Activated T-cell treated with anti-CD3 and anti-CD28 coated beads for 1 hour (primary cell): ENCODE measurements at regions not wholly inside any gene's neighbourhood (a gene's known extent, or its start where the extent isn't known, plus 50 kb on each side); places are given as distances from the start of the nearest gene placed in this dataset.

Experiments used
- DNase-seq: peaks from one replicate; pipeline ENCODE4 v3.0.0-alpha.2; 2020; ENCODE audit warnings: low read depth

DNA sequence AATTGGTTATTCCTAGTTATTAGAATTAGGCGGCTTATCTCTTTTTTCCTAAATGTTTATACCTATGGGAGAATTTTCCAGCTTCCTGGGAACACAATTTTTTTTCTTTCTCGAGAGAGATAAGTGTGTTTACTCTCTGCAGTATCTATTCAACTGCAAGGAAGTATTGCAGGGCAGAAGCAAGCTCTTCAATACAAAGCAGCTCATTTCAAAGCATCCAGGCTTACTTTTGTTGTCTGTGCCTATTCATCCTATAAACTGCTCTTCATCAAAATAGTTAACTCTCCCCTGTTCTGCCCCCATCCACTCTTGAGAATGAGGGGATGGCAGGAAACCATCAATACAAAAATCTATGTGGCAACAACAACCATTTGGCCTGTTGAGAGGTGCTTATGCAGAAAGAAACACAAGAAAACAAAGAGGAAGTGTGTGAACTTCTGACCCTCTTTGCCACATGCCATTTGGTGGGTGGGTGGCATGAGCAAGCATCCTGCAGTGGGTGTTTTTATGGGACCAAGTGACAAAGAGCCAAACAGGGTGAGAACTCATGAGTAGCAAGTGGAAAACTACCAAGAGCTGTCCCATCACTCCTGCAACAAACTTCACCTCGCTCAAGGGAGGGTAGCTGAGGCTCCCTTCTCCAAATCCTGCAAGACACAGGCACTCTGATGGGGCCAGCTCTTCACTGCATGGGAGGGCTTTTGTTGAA, 50.6 kb upstream of the MRPS6 start:
- no peak for DNase-seq

DNA sequence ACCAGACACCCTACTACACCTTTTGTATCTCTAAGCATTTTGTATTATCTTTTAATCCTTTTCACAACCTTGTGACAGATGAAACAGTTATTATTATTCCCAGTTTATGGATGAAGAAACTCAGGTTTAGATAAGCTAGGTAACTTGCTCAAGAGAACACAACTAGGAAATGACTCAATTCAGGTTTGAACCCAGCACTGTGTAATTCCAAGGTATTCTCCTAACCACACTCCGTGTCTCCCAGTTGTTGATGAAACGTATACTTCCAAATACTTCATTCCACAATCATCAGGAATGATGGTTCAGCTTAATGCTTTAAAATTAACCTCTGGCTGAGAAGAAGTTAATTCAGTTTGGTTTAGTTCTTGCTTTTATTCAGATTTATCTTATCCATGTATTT, 51.7 kb upstream of the MRPS6 start:
- no peak for DNase-seq

DNA sequence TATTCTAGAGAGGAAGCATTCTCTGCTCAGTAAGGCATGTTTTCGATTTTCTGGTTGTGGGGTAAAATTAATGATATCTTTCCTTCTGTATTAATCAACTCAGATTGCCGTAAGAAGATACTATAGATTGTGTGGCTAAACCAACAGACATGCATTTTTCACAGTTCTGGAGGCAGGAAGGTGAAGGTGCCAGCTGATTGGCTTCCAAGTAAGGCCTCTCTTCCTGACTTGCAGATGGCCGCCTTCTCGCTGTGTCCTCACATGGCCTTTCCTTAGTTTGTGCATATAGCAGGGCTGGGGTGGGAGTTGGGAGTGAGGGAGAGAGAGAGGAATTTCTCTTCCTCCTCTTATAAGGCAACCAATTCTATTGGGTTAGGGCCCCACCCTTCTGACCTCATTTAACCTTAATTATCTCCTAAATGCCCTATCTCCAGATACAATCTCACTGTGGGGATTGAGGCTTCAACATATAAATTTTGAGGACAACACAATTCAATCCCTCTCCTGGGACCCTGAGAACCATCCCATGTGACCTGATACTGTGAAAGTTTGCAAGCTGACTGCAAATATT, 52.3 kb upstream of the MRPS6 start:
- DNase-seq: no peak

DNA sequence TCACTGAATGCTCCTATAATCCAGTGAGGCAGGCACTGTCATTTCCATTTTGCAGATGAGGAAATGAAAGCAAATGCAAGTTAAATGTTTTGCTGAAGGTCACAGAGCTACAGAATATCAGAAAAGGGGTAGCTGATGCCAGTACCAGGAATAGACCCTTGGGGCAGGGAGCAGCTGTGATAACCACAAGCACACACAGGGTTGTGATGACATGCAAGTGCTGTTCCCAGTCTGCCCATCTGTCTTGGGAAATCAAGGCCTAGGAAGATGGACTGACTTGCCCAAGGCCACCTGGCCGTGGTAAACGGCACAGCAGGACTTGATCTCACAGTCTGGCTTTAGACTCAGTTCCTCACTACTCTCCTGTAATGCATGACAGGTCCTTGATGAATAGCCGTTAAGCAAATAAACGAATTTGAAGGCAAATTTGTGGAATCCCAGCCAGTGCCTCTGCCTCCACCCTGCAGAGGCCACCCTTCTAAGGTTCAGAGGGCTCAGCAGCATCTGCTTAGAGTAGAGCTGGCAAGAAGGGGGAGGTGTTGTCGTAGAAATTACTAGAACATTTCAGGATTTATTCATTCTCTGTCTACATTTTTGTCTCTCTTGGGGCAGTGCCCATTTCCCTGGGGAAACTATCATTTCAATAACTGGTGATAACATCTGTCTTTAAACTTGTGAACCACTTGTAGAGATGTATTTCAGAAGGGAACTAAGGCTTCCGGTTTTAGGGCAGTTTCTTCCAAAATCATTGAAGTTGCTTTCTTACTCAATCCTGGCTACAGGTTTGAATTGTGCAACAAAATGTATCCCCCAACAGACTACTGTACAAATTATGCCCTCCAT, 53.2 kb upstream of the MRPS6 start:
- no peak for DNase-seq

DNA sequence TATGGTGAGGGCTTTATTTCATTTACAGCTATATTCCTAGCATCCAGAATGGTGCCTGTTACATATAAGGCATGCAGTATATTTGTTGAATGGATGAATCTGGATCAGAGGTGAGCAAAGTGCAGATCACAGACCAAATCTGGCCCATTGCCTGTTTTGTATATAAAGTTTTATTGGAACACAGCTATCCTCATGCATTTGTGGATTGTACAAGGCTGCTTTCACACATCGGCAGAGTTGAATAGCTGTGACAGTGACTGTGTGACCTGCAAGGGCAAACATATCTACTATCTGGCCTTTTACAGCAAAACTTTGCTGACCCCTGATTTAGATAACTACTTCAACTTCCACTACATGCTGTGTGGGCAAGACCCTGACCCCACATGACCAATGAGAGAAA, 54.0 kb upstream of the MRPS6 start:
- DNase-seq: no peak

DNA sequence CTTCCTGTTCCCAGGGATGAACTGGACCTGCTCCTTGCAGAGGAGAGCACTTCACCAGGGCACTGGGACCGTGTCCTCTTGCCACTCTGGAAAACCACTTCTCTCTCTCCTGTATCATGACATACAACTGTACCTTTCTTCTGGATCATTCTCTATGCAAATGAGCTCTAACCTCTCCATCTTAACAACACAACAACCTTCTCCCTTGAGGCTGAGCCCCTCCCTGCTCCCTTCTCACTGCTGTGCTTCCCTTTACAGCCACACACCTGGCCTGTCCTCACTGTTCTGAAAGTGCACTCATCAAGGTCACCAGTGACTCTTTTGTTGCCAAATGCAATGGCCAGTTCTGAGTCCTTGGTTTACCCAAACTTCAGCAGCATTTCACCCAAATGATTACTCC, 54.5 kb upstream of the MRPS6 start:
- DNase-seq: no peak

DNA sequence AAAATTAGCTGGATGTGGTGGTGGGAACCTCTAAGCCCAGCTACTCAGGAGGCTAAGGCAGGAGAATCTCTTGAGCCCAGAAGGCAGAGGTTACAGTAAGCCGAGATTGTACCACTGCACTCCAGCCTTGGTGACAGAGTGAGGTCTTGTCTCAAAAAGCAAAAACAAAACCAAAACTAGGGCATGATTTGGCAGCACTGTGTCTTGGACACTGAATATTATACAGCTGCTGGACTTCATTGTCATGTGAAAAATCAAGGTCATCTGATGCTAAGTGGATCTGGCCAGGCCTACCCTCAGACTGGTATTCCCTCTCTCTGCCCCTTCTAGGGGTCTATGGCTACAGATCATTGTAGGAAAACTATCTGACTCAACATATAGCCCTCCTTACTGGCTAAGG, 55.2 kb upstream of the MRPS6 start:
- DNase-seq: no peak

DNA sequence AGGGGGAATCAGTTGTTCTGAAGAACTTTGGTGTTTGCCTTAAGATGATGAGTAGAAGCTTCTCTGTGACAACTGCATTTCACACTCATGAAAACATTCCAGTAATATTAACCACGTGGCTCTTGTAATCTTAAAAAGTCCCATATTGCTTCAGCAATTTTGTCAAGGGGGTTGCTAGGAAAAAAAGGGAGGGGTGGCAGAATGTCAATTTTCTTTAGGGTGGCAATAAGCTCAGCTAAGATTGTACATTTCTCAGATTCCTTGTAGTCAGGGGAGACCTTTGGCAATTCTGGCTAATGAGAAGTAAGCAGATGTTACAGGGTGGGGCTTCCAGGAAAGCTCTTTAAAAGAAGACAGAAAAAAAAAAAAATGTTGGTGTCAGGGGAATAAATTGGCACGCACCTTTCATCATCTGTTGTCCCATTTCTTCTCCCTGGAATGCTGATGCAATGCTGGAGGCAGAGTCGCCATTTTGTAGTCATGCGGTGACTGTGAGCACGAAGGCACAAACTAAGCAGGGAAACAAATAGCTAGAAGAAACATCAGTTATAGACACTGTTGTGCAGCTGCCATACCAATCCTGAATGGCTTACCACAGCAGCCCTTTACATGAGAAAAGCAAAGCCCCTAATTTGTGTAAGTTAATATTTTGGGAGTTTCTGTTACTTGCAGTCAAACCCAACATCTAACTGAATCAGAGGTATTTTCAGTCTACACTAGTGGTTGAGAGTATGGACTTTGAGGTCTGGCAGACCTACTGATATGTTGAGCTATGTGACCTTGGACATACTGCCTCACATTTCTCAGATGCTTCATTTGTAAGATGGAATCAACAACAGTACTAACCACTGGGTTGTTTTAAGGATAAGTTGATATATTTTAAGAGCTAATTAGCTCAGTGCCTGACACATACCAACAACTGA, 56.1 kb upstream of the MRPS6 start:
- DNase-seq: no peak

DNA sequence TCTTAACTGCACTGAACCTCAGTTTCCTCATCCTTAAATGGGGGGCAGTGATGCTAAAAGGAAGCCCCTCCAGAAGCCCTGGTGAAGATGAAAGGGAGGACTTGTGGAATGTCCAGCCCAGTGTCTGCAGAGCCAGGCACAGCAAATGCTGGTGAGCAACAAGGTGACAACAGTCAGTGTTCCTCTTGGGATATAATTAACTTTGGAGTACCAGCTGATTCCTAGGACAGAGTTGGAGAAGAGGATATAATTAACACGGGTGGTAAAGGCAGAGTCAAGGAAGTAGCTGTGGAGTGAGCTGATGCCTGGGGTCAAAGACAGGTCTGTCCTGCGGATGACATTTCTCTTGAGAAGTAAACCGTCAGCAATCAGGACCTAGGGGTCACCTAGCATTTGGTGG, 60.7 kb upstream of the MRPS6 start:
- DNase-seq: no peak

DNA sequence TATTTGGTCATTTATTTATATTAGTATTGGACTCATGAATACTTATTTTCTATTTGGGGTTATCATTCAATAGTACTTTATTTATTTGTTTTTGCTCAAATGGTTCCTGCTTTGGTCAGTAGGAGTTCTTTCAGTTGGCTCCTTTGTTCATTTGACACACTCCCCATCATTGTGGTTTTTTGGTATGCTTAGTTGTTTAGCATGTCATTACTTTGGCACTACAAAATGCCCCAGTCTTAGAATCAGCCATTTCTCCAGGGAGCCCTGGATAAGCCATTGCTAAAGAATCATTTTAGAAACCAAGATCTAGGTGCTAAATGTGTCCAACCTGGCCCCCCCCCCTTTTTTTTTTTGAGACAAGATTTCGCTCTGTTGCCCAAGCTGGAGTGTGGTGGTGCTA, 61.7 kb upstream of the MRPS6 start:
- no peak for DNase-seq

DNA sequence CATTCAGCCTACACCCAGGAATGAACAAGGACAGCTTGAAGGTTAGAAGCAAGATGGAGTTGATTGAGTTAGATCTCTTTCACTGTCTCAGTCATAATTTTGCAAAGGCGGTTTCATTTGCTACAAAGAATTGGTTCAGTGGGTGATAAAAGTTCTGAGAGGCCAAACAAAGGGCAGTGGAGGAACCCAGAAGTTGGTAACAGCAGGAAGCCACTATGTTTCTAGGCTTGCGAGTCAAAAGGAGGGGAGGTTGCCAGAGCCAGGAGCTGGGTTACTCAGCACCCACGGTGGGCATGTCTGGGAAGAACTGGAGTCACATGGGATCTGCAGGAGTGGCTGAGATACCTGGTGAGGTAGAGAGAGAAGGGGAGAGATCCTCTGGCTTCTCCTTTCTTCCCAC, 64.2 kb upstream of the MRPS6 start:
- DNase-seq: no peak

DNA sequence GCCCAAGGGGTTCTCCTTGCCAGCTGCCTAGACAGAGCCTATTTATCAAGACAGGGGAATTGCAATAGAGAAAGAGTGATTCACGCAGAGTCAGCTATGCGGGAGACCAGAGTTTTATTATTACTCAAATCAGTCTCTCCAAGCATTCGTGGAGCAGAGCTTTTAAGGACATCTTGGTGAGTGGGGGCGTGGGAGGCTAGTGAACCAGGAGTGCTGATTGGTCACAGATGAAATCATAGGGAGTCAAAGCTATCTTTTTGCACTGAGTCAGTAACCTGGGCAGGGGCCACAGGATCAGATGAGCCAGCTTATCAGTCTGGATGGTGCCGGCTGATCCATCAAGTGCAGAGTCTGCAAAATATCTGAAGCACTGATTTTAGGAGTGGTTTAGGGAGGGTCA, 64.8 kb upstream of the MRPS6 start:
- DNase-seq: no peak

DNA sequence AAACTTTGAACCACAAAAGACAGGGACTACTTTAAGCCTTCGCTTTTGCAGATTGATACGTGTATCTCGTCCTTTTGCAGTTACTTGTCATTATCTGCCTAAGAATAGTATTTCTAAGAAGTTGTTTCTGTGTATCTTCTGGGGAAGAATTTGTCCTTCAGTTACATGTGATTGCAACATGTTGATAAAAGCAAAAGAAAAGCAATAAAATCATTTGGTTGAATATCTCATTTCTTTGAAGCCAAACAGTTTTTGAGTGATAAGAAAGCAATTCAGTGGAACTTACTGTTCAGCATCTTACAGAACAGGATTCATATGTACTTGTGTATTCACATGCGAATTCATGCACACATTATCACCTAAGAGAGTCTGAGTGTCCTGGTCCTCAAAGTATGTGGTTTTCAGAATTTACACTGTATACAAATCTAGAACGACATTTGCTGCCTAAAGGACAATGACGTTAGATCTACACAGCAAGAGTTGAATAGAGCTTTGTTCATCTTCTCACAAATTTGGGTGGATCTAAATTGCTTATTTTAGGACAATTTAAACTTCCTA, 66.7 kb upstream of the MRPS6 start:
- no peak for DNase-seq

DNA sequence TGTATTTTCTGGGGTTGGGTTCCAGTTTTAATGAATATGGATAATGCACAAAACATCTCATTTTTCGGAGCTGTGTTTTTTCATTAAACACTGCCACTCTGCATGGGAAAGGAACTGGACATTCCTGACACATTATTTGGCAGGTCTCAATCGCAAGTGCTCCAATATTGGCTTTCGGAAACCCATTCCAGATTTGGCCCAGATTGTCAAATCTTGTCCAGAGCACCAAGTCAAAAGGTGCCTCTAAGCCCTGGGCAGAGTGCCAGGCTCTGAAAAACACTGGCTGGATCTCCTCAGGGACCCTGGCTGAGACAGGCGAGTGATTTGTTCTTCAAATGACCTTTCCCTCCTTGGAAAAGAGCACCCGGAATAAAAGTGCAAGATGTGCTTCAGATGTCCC, 68.4 kb upstream of the MRPS6 start:
- DNase-seq: no peak

DNA sequence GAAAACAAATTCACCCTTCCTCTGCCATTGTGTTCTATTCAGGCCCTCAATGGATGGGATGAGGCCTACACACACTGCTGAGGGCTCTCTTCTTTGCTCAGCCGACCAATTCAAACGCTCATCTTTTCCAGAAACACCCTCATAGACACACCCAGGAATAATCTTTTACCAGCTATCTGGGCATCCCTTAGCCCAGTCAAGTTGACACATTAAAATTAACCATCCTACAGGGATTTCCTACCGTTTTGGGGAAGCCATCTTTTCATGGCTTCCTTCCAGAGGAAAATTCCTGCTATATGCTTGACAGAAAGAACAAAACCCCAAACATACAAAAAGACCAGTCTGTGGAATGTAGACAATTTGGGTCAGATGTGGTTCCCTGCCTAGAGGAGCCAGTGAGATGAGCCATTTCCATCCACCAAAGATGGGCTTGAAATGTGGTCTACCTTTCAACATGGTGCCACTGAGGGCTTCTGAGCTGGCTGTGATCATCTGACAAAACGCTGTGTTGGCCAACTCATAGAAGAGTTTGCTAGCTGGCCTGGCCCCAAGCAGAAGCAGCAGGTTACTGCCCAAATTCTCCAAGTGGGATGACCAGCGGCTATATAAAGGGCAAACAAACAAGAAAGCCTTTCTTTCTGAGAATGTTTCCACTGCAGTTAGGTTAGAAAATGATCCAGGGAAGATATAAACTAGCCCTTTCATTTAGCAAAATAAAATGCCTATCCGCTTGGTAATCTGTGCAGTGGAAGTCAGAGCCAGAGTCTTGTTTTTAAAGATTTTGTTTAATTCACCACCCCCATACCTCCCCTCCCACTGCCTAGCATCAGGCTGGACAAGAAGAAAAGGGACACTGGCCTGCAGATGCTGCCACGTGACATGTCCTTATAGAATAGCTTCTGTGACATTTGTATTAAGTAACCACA, 69.1 kb upstream of the MRPS6 start:
- no peak for DNase-seq

DNA sequence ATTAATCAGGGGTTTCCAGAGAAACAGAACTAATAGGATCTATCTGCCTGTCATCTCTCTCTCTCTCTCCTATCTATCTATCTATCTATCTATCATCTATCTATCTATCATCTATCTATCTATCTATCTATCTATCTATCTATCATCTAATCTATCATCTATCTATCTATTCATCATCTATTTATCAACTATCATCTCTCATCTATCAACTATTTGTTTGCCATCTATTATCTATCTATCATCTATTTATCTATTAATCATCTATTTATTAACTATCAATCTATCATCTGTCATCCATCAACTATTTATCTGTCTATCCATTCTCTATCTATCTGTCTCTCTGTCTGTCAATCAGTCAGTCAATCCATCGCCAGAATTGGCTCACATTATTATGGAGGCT, 70.0 kb upstream of the MRPS6 start:
- DNase-seq: no peak

DNA sequence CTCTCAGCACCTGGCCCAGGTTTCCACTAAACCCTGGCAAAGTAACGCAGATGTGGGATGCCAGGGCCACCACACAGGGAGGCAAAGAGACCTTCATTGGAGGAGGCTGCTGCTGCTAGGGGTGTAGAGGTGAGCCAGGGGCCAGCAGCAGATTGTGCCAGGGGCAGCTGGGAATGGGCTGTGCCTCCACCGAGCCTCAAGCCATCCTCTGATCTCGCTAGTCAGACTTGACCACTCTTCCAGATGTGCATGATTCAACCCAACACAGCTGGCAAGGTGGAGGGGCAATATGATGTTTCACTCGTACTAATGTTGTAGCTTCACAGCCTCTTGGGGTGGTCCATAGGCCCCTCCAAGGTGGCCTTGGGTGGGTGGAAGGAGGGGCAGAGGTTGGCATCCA, 73.0 kb upstream of the MRPS6 start:
- no peak for DNase-seq

DNA sequence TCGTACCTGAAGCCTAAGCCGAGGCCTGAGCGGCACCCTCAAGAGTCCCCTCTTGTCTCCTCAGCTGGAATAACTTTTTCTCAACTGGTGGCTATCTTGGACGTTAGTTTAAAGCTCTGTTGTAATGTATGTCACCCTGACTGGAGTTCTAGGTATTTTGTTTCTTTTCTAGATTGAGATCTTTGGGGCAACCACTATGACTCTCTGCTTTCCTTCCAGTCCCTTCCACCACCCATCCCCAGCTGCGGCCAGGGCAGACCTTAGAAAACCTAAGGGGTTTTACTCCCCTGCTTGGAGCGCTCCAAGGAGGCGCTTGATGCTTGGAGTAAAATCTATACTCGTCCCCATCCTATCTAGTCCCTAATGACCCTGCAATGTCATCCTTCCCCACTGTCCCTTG, 74.6 kb upstream of the MRPS6 start:
- DNase-seq: no peak

DNA sequence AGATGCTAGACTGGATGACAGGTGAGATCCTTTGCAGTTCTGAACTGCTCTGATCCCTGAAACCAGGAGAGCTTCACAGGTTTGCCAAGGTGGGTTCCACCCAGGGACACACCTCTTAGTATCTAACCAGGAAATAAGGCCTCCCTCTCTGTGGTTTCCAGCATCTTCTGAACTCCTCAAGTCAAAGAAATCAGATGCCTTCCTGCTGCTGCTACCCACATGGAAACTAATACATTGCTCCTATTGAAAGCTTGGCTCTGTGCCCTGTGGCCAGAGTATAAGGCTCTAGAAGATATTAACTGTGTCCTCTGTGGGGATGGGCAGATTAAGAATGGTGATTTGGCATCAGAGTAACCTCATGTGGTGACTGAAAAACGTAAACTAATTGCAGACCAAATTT, 75.0 kb upstream of the MRPS6 start:
- no peak for DNase-seq

DNA sequence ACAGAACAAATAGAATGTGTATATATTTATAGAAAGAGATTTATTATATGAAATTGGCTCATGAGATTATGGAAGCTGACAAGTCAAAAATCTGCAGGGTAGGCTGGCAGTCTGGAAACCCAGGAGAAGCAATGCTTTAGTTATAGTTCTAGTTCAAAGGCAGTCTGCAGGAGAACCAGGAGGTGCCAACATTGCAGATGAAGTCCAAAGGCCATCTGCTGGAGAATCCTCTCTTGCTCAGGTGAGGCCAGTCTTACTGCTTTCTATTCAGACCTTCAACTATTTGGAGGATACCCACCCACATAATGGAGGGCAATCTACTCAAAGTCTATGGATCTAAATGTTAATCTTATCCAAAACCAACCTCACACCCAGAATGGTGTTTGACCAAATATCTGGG, 75.9 kb upstream of the MRPS6 start:
- DNase-seq: no peak

DNA sequence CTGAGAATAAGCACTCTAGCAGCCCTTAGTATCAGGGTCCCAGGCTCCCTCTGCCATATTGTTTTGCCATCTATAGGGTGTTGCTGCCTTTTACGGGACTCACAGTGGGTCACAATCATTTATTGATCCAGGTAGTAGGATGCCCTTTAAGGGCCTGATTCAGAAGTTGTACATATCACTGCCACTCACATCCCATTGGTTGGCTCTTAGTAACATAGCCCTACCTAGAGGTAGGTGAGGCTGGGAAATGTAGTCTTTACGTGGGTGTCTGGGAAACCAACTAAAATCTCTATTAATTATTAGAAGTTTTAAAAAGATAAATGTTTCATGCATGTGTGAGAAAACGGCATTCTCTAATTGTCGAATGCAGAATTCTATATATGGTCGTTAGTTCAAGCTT, 78.8 kb upstream of the ATP5PO start:
- no peak for DNase-seq
